GM21447 (cell line): ENCODE measurements at regions not wholly inside any gene's neighbourhood (a gene's known extent, or its start where the extent isn't known, plus 50 kb on each side); places are given as distances from the start of the nearest gene placed in this dataset.

Experiments
- ATAC-seq: cut with Tn5 transposase; IDR thresholded peaks from one replicate; pipeline ENCODE4 v1.9.1; 2021; ENCODE audit not compliant: unreplicated experiment

GRCh38 chr6:28696167-28696566 is 170.5 kb downstream of the GPX5 start:
- no peak for ATAC-seq

GRCh38 chr6:28696682-28697081 is 171.0 kb downstream of the GPX5 start:
- ATAC-seq, result no peak

- ATAC-seq, result no peak
Observed at GRCh38 chr6:28707387-28708282, 182.0 kb downstream of the GPX5 start.

- ATAC-seq, result no peak
Observed at GRCh38 chr6:28709478-28710349, 184.0 kb downstream of the GPX5 start.

- ATAC-seq, result no peak
Observed at GRCh38 chr6:28710466-28711191, 184.9 kb downstream of the GPX5 start.

GRCh38 chr6:28711325-28711724 is 185.6 kb downstream of the GPX5 start:
- ATAC-seq, result no peak

- ATAC-seq, result no peak
Observed at GRCh38 chr6:28711788-28712341, 186.2 kb downstream of the GPX5 start.

GRCh38 chr6:28712982-28713381 is 187.3 kb downstream of the GPX5 start:
- no peak for ATAC-seq

GRCh38 chr6:28719275-28719940 is 193.7 kb downstream of the GPX5 start:
- no peak for ATAC-seq

GRCh38 chr6:28720357-28721231 is 194.9 kb downstream of the GPX5 start:
- ATAC-seq, result no peak

- ATAC-seq, result no peak
Observed at GRCh38 chr6:28721372-28721771, 195.7 kb downstream of the GPX5 start.

- ATAC-seq, result no peak
Observed at GRCh38 chr6:28724395-28724794, 198.7 kb downstream of the GPX5 start.

GRCh38 chr6:28725274-28725809 is 198.4 kb downstream of the TRIM27 start:
- ATAC-seq, result no peak

GRCh38 chr6:28725890-28726348 is 197.9 kb downstream of the TRIM27 start:
- ATAC-seq, result no peak

- ATAC-seq, result no peak
Observed at GRCh38 chr6:28726569-28727309, 197.0 kb downstream of the TRIM27 start.

- ATAC-seq, result no peak
Observed at GRCh38 chr6:28727559-28728211, 196.1 kb downstream of the TRIM27 start.

GRCh38 chr6:28729501-28730402 is 194.0 kb downstream of the TRIM27 start:
- ATAC-seq, result no peak
